Endodermal cell (in vitro differentiated cells): ENCODE measurements at regions not wholly inside any gene's neighbourhood (a gene's known extent, or its start where the extent isn't known, plus 50 kb on each side); places are given as distances from the start of the nearest gene placed in this dataset.
A peak's percentile ranks its signal among the peaks of the same experiment; 100 is the strongest.

ENCODE experiments used
- DNase-seq: peaks from one replicate; pipeline ENCODE4 v3.0.0-alpha.2; 2017
- H3K27ac ChIP-seq: 2 replicates; pipeline ENCODE4 v1.5.1; 2013; ENCODE audit warnings: mild to moderate bottlenecking, low read depth, low read length, moderate library complexity
- H3K27me3 ChIP-seq: 2 replicates; pipeline ENCODE4 v1.6.1; 2013; ENCODE audit warnings: mild to moderate bottlenecking, low read length, moderate library complexity; ENCODE audit not compliant: insufficient read depth, control insufficient read depth, poor library complexity, severe bottlenecking
- H3K36me3 ChIP-seq: 2 replicates; pipeline ENCODE4 v1.7.0; 2013; ENCODE audit warnings: mild to moderate bottlenecking, low read length, moderate library complexity; ENCODE audit not compliant: control insufficient read depth, insufficient read depth
- H3K4me1 ChIP-seq: one replicate; pipeline ENCODE4 v1.7.0; 2013; ENCODE audit warnings: low read length; ENCODE audit not compliant: control insufficient read depth, insufficient read depth
- H3K4me3 ChIP-seq: 2 replicates; pipeline ENCODE4 v1.5.1; 2013; ENCODE audit warnings: mild to moderate bottlenecking, low read length, moderate library complexity
- H3K9ac ChIP-seq: 2 replicates; pipeline ENCODE4 v1.6.1; 2013; ENCODE audit warnings: mild to moderate bottlenecking, low read length, moderate library complexity; ENCODE audit not compliant: poor library complexity, severe bottlenecking; ENCODE audit errors: extremely low read depth
- H3K9me3 ChIP-seq: 2 replicates; pipeline ENCODE4 v1.6.1; 2013; ENCODE audit warnings: mild to moderate bottlenecking, low read length, moderate library complexity; ENCODE audit not compliant: control insufficient read depth
- H3K27ac Mint-ChIP-seq: 2 replicates; pipeline ENCODE4 v1.8.0; 2020; ENCODE audit warnings: mixed read lengths
- H3K27me3 Mint-ChIP-seq: 2 replicates; pipeline ENCODE4 v1.8.0; 2021; ENCODE audit warnings: mild to moderate bottlenecking, mixed read lengths; ENCODE audit not compliant: insufficient read depth
- H3K36me3 Mint-ChIP-seq: 2 replicates; pipeline ENCODE4 v1.8.0; 2020; ENCODE audit warnings: low read depth, mixed read lengths
- H3K4me1 Mint-ChIP-seq: 2 replicates; pipeline ENCODE4 v1.8.0; 2020; ENCODE audit warnings: mixed read lengths
- H3K4me3 Mint-ChIP-seq: 2 replicates; pipeline ENCODE4 v1.8.0; 2020; ENCODE audit warnings: mild to moderate bottlenecking, moderate library complexity, mixed read lengths
- H3K9me3 Mint-ChIP-seq: 2 replicates; pipeline ENCODE4 v1.8.0; 2020; ENCODE audit warnings: mild to moderate bottlenecking, mixed read lengths
- WGBS, 2 experiments: methylation state at CpG; one replicate each; pipeline versions ENCODE4 v1.1.5 to v1.1.7; 2013; ENCODE audit warnings: missing lambda C conversion rate in 2 of 2, mixed read lengths in 1 of 2; ENCODE audit not compliant: insufficient coverage in 1 of 2, insufficient read length in 1 of 2; 5-methylcytosine and 5-hydroxymethylcytosine counted together
- TF ChIP-seq, protein P1 (sequence below): fragments of 200-600 bp; sonication (generic); conservative IDR thresholded peaks from 2 replicates; pipeline ENCODE4 v1.5.0; 2021; ENCODE audit warnings: antibody characterized with exemption, mild to moderate bottlenecking

DNA sequence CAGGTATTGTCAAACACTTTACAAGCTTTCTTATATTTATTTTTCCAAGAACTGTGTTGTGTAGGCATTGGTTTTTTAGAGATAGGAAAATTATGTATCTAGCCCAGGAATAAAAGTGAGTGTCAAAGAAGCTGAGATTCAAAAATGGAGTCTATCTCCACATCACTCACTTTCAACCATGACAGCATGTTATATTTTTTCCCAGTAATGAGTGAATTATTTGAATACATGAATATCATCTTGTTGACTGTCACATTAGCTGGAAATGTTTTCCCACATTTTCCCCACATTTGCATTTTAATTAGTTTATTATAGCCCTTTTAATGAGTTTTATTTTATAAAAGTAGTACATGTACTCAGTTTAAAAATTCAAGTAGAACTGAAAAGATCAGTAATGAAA, 693.7 kb downstream of the PCDH18 start:
- Histone ChIP-seq H3K9me3 (no peaks in the 10 kb centered on the region), H3K27me3 (no peaks in the 10 kb centered on the region), H3K4me3 (no peak overlapping the region), H3K36me3 (no peaks in the 10 kb centered on the region), H3K9ac (no peak overlapping the region), H3K4me1 (no peaks in the 10 kb centered on the region), H3K27ac (no peak overlapping the region)
- no peaks in the 10 kb centered on the region for H3K36me3 Mint-ChIP-seq
- peaks cover 13% of the 10 kb centered on the region for H3K9me3 Mint-ChIP-seq
- DNase-seq = no peak
- TF ChIP-seq, protein P1, sequence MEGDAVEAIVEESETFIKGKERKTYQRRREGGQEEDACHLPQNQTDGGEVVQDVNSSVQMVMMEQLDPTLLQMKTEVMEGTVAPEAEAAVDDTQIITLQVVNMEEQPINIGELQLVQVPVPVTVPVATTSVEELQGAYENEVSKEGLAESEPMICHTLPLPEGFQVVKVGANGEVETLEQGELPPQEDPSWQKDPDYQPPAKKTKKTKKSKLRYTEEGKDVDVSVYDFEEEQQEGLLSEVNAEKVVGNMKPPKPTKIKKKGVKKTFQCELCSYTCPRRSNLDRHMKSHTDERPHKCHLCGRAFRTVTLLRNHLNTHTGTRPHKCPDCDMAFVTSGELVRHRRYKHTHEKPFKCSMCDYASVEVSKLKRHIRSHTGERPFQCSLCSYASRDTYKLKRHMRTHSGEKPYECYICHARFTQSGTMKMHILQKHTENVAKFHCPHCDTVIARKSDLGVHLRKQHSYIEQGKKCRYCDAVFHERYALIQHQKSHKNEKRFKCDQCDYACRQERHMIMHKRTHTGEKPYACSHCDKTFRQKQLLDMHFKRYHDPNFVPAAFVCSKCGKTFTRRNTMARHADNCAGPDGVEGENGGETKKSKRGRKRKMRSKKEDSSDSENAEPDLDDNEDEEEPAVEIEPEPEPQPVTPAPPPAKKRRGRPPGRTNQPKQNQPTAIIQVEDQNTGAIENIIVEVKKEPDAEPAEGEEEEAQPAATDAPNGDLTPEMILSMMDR = no peak
- no peak overlapping the region for H3K4me3 Mint-ChIP-seq
- H3K27me3 Mint-ChIP-seq = no peaks in the 10 kb centered on the region
- no peaks in the 10 kb centered on the region for H3K4me1 Mint-ChIP-seq
- H3K27ac Mint-ChIP-seq = no peak overlapping the region

GRCh38 chr4:136831553-136831952, 700.7 kb downstream of the PCDH18 start:
- Histone ChIP-seq H3K27ac (no peak overlapping the region), H3K9ac (no peak overlapping the region), H3K4me1 (no peaks in the 10 kb centered on the region), H3K4me3 (no peak overlapping the region), H3K36me3 (no peaks in the 10 kb centered on the region), H3K9me3 (no peaks in the 10 kb centered on the region), H3K27me3 (no peaks in the 10 kb centered on the region)
- H3K36me3 Mint-ChIP-seq = no peaks in the 10 kb centered on the region
- TF ChIP-seq, protein P1 = peak; percentile 56
- 89 to 95% methylated on average over 3 of the region's 3 CpGs for WGBS, 2 experiments
- no peak overlapping the region for H3K27ac Mint-ChIP-seq
- H3K4me1 Mint-ChIP-seq = no peaks in the 10 kb centered on the region
- H3K4me3 Mint-ChIP-seq = no peak overlapping the region
- DNase-seq = peak; percentile 58
- no peaks in the 10 kb centered on the region for H3K27me3 Mint-ChIP-seq
- peaks cover 3% of the 10 kb centered on the region for H3K9me3 Mint-ChIP-seq

GRCh38 chr4:136829280-136829679, 703.0 kb downstream of the PCDH18 start:
- no peak overlapping the region for H3K4me3 Mint-ChIP-seq
- no peaks in the 10 kb centered on the region for H3K27me3 ChIP-seq
- H3K4me1 ChIP-seq = no peaks in the 10 kb centered on the region
- H3K9me3 Mint-ChIP-seq = peaks cover 3% of the 10 kb centered on the region
- H3K4me3 ChIP-seq = no peak overlapping the region
- no peaks in the 10 kb centered on the region for H3K36me3 ChIP-seq
- H3K36me3 Mint-ChIP-seq = no peaks in the 10 kb centered on the region
- no peak for DNase-seq
- no peaks in the 10 kb centered on the region for H3K9me3 ChIP-seq
- H3K4me1 Mint-ChIP-seq = no peaks in the 10 kb centered on the region
- H3K9ac ChIP-seq = no peak overlapping the region
- TF ChIP-seq, protein P1 = no peak
- H3K27me3 Mint-ChIP-seq = no peaks in the 10 kb centered on the region
- no peak overlapping the region for H3K27ac ChIP-seq
- H3K27ac Mint-ChIP-seq = no peak overlapping the region
